ENCODE measurements at regions not wholly inside any gene's neighbourhood (a gene's known extent, or its start where the extent isn't known, plus 50 kb on each side); places are given as distances from the start of the nearest gene placed in this dataset.

GRCh38 chr14:35986219-35986573 is 160.1 kb downstream of the BRMS1L start:
- Mint-ChIP-seq H3K4me1 (peaks cover 5% of the 10 kb centered on the region), H3K36me3 (no peaks in the 10 kb centered on the region), H3K4me3 (no peak overlapping the region), H3K9me3 (peaks cover 3% of the 10 kb centered on the region), H3K27ac (no peak overlapping the region), H3K27me3 (peaks cover 14% of the 10 kb centered on the region)
- ATAC-seq: no peak

- no peak for ATAC-seq
- Mint-ChIP-seq H3K9me3 (peaks cover 3% of the 10 kb centered on the region), H3K36me3 (no peaks in the 10 kb centered on the region), H3K27me3 (peaks cover 10% of the 10 kb centered on the region), H3K27ac (no peak overlapping the region), H3K4me1 (peaks cover 5% of the 10 kb centered on the region), H3K4me3 (no peak overlapping the region)
Observed at GRCh38 chr14:35985474-35986218, 159.5 kb downstream of the BRMS1L start.

- Mint-ChIP-seq H3K4me3 (no peak overlapping the region), H3K9me3 (no peaks in the 10 kb centered on the region), H3K27me3 (no peaks in the 10 kb centered on the region), H3K4me1 (no peaks in the 10 kb centered on the region), H3K36me3 (no peaks in the 10 kb centered on the region), H3K27ac (no peak overlapping the region)
- no peak for ATAC-seq
Observed at GRCh38 chr14:35979531-35979930, 153.4 kb downstream of the BRMS1L start.

DNA sequence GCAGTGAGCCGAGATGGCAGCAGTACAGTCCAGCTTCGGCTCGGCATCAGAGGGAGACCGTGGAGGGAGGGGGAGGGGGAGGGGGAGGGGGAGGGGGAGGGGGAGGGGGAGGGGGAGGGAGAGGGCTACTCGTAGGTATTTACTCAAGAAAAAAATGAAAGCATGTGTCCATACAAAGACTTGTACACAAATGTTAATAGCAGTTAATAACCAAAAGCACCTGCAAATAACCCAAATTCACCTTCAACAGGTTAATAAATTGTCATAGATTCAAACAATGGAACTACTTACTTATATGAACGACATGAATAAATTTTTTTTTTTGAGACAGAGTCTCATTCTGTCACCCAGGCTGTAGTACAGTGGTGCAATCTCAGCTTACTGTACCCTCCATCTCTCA is 152.4 kb downstream of the BRMS1L start:
- Mint-ChIP-seq H3K4me1 (no peaks in the 10 kb centered on the region), H3K9me3 (no peaks in the 10 kb centered on the region), H3K4me3 (no peak overlapping the region), H3K36me3 (no peaks in the 10 kb centered on the region), H3K27ac (no peak overlapping the region), H3K27me3 (no peaks in the 10 kb centered on the region)
- no peak for ATAC-seq

GRCh38 chr14:35975814-35976213 is 149.7 kb downstream of the BRMS1L start:
- Mint-ChIP-seq H3K36me3 (no peaks in the 10 kb centered on the region), H3K9me3 (no peaks in the 10 kb centered on the region), H3K27ac (no peak overlapping the region), H3K4me1 (no peaks in the 10 kb centered on the region), H3K4me3 (no peak overlapping the region), H3K27me3 (peaks cover 7% of the 10 kb centered on the region)
- ATAC-seq: no peak

- H3K27ac Mint-ChIP-seq: no peak overlapping the region
Observed at GRCh38 chr14:35973770-35974169, 147.6 kb downstream of the BRMS1L start.

DNA sequence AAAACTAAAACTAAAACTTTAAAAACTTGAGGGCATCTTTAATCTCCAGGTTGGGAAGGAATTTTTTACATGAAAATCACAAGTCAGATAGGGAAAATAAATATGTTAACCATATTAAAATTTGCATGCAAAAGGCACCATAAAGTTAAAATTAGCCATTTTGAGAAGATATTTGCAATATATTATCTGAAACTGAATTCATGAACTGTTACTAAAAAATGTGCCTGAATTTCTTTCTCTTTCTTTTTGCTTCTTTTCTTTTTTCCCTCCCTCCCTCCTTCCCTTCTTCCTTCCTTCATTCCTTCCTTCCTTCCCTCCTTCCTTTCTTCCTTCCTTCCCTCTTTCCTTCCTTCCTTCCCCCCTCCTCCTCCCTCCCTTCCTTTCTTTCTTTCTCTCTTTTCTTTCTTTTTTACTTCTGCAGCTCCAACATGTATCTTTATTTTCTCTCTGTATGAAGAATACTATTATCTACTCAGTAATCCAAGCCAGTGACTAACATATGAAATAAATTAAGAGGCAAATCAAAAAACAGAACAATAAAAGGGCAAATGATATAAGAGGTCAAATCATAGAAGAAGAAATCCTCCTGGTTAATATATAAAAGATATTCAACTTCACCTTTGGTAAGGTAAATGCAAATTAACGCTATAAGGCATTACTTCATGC is 146.0 kb downstream of the BRMS1L start:
- H3K36me3 Mint-ChIP-seq: no peaks in the 10 kb centered on the region
- no peak overlapping the region for H3K4me3 Mint-ChIP-seq
- no peaks in the 10 kb centered on the region for H3K9me3 Mint-ChIP-seq
- peaks cover 13% of the 10 kb centered on the region for H3K27me3 Mint-ChIP-seq
- no peak overlapping the region for H3K27ac Mint-ChIP-seq
- no peaks in the 10 kb centered on the region for H3K4me1 Mint-ChIP-seq
- no peak for ATAC-seq

More at GRCh38 chr14:35973770-35974169, 147.6 kb downstream of the BRMS1L start:
- ATAC-seq: no peak
- no peaks in the 10 kb centered on the region for H3K9me3 Mint-ChIP-seq
- H3K36me3 Mint-ChIP-seq: no peaks in the 10 kb centered on the region
- H3K27me3 Mint-ChIP-seq: peaks cover 13% of the 10 kb centered on the region
- no peak overlapping the region for H3K4me3 Mint-ChIP-seq
- H3K4me1 Mint-ChIP-seq: no peaks in the 10 kb centered on the region

GRCh38 chr14:35969310-35969709 is 143.2 kb downstream of the BRMS1L start:
- no peaks in the 10 kb centered on the region for H3K9me3 Mint-ChIP-seq
- no peak overlapping the region for H3K4me3 Mint-ChIP-seq
- H3K36me3 Mint-ChIP-seq: no peaks in the 10 kb centered on the region
- no peak overlapping the region for H3K27ac Mint-ChIP-seq
- H3K4me1 Mint-ChIP-seq: no peaks in the 10 kb centered on the region
- ATAC-seq: no peak
- H3K27me3 Mint-ChIP-seq: peaks cover 13% of the 10 kb centered on the region

DNA sequence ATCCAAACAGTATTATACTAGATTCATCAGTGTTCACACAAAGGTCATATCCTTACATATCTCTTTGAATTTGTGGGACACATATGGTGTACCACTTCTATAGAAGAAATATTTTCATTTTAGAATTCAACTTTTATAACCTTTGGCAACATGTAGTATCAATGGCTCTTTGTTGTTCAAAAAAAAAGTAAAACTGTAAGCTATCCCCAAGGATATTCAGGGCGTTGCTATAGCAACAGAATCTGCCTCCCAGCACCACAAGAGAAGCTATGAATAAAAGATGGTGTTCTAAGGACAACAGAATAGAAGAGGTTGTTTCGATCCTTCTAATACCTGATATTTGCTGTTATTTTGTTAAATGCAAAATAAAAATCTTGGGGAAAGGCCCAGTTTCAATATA is 139.3 kb downstream of the BRMS1L start:
- Mint-ChIP-seq H3K36me3 (no peaks in the 10 kb centered on the region), H3K9me3 (no peaks in the 10 kb centered on the region), H3K4me1 (no peaks in the 10 kb centered on the region), H3K4me3 (no peak overlapping the region), H3K27me3 (peaks cover 2% of the 10 kb centered on the region), H3K27ac (no peak overlapping the region)
- no peak for ATAC-seq

DNA sequence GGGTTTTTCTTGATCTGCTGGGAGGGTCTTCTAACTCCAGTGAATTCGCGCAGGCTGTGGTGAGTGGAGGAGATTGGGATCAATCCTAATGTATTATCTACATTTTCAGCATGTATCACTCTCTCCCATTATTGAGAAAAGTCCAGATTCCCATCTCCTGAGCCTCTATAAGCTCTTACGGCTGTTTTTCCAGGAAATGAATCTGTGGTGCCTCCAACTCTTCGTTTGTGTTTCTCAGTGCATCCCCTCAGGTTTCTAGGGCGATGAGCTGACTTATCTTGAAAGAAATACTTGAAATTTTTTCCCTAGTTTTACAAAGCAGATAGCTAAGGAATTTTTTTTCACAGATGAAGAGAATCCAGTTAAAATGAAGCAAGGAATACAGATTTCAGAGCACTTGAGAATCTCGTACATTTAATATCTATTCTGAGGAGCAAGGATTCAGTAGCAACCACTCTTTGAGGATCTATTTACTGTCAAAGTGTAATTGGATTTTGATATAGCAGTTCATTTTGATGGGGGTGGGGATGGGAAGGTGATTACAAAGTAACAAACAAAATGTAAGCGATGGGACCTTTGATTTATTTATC is 138.7 kb downstream of the BRMS1L start:
- H3K27me3 Mint-ChIP-seq: no peaks in the 10 kb centered on the region
- H3K4me3 Mint-ChIP-seq: no peak overlapping the region
- H3K4me1 Mint-ChIP-seq: no peaks in the 10 kb centered on the region
- no peak for ATAC-seq
- H3K36me3 Mint-ChIP-seq: no peaks in the 10 kb centered on the region
- H3K27ac Mint-ChIP-seq: no peak overlapping the region
- no peaks in the 10 kb centered on the region for H3K9me3 Mint-ChIP-seq

GRCh38 chr14:35963209-35963608 is 137.1 kb downstream of the BRMS1L start:
- no peak overlapping the region for H3K27ac Mint-ChIP-seq
- H3K4me1 Mint-ChIP-seq: no peaks in the 10 kb centered on the region
- H3K9me3 Mint-ChIP-seq: no peaks in the 10 kb centered on the region
- no peaks in the 10 kb centered on the region for H3K36me3 Mint-ChIP-seq
- H3K27me3 Mint-ChIP-seq: no peaks in the 10 kb centered on the region
- no peak overlapping the region for H3K4me3 Mint-ChIP-seq
- no peak for ATAC-seq

- ATAC-seq: no peak
- H3K27me3 Mint-ChIP-seq: no peaks in the 10 kb centered on the region
Observed at GRCh38 chr14:35961697-35962274, 135.6 kb downstream of the BRMS1L start.

DNA sequence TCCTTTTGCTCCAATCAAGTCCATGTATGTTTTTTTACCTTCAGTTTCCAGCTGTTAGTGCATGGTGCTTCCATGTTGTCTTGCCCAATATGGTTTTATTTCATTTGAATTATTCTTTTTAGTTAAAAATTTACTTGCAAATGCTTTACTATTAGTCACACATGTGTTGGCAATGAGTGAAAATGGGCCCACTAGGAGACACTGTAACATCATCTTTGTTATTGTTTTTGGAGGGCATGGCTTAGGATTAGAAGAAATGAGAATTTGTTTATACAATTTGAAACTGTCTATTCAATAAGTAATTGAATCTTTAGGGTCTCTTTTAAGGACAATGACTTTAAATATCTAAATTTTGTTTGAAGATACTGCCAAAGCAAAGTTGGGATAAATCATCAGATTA is 133.7 kb downstream of the BRMS1L start:
- ATAC-seq: no peak
- Mint-ChIP-seq H3K27me3 (no peaks in the 10 kb centered on the region), H3K4me3 (no peak overlapping the region), H3K9me3 (no peaks in the 10 kb centered on the region), H3K27ac (no peak overlapping the region), H3K36me3 (no peaks in the 10 kb centered on the region), H3K4me1 (no peaks in the 10 kb centered on the region)

More at GRCh38 chr14:35961697-35962274, 135.6 kb downstream of the BRMS1L start:
- Mint-ChIP-seq H3K4me1 (no peaks in the 10 kb centered on the region), H3K9me3 (no peaks in the 10 kb centered on the region), H3K4me3 (no peak overlapping the region), H3K36me3 (no peaks in the 10 kb centered on the region), H3K27ac (no peak overlapping the region)

DNA sequence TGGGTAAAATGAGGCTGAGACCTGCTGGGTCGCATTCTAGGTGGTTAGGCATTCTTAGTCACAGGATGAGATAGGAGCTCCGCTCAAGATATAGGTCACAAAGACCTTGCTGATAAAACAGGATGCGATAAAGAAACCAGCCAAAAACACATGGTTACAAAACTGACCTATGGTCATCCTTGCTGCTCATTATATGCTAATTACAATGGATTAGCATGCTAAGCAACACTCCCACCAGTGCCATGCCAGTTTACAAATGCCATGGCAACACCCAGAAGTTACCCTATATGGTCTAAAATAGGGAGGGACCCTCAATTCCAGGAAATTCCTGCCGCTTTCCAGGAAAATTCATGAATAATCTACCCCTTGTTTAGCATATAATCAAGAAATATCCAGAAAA is 132.4 kb downstream of the BRMS1L start:
- Mint-ChIP-seq H3K4me1 (no peaks in the 10 kb centered on the region), H3K9me3 (no peaks in the 10 kb centered on the region), H3K4me3 (no peak overlapping the region), H3K36me3 (no peaks in the 10 kb centered on the region), H3K27ac (no peak overlapping the region), H3K27me3 (no peaks in the 10 kb centered on the region)
- no peak for ATAC-seq

- H3K4me3 Mint-ChIP-seq: no peak overlapping the region
- H3K4me1 Mint-ChIP-seq: no peaks in the 10 kb centered on the region
- no peaks in the 10 kb centered on the region for H3K36me3 Mint-ChIP-seq
- no peak overlapping the region for H3K27ac Mint-ChIP-seq
- H3K9me3 Mint-ChIP-seq: no peaks in the 10 kb centered on the region
- H3K27me3 Mint-ChIP-seq: no peaks in the 10 kb centered on the region
- no peak for ATAC-seq
Observed at GRCh38 chr14:35956376-35957085, 130.4 kb downstream of the BRMS1L start.

Data from stimulated activated memory B cell treated with anti-CD40 and anti-IgM and Interleukin-4, amounts not matched to agents 10 μg/mL and 1 μg/mL and 100 μg/mL, for 72 hours (primary cell).